Brain microvascular endothelial cell (primary cell): ENCODE measurements at regions not wholly inside any gene's neighbourhood (a gene's known extent, or its start where the extent isn't known, plus 50 kb on each side); places are given as distances from the start of the nearest gene placed in this dataset.

ENCODE experiments used
- DNase-seq: peaks from one replicate; pipeline ENCODE4 v3.0.0-alpha.2; 2020
- H3K27ac ChIP-seq: fragments of 250-450 bp; sonication (Bioruptor Pico); 2 replicates; pipeline ENCODE4 v1.5.1; 2020; ENCODE audit warnings: mild to moderate bottlenecking, moderate library complexity
- H3K27me3 ChIP-seq: fragments of 250-450 bp; sonication (Bioruptor Pico); replicated peaks from 2 replicates; pipeline ENCODE4 v1.5.1; 2020; ENCODE audit warnings: mild to moderate bottlenecking
- H3K36me3 ChIP-seq: fragments of 250-450 bp; sonication (Bioruptor Pico); replicated peaks from 2 replicates; pipeline ENCODE4 v1.5.1; 2020; ENCODE audit warnings: mild to moderate bottlenecking
- H3K4me3 ChIP-seq: 2 replicates; pipeline ENCODE4 v1.5.1; 2011; ENCODE audit warnings: low read depth, mild to moderate bottlenecking, control low read depth, low read length, moderate library complexity
- CTCF ChIP-seq: IDR thresholded peaks from 2 replicates; pipeline ENCODE4 v1.5.1; 2011; ENCODE audit warnings: low read depth, mild to moderate bottlenecking, moderate library complexity, low read length, control low read depth, inconsistent platforms; ENCODE audit errors: missing control alignments
- in situ Hi-C: cut with HindIII; loops from 2 replicates; pipeline ENCODE4 v1.10.0; 2017; ENCODE audit warnings: low sequenced_read_pairs, low pct_ligation_motif_present

GRCh38 chr13:67880916-67881315 is 650.8 kb upstream of the PCDH9 start:
- no peak for DNase-seq
- Histone ChIP-seq H3K4me3 (no peak overlapping the region), H3K36me3 (no peaks in the 10 kb centered on the region), H3K27me3 (no peaks in the 10 kb centered on the region), H3K27ac (no peak overlapping the region)
- no peak for TF ChIP-seq CTCF
- in situ Hi-C loops: no loop called here

GRCh38 chr13:67878376-67878775 is 648.2 kb upstream of the PCDH9 start:
- in situ Hi-C loops: no loop called here

GRCh38 chr13:67877031-67877430 is 646.9 kb upstream of the PCDH9 start:
- H3K36me3 ChIP-seq: no peaks in the 10 kb centered on the region
- in situ Hi-C loops: no loop called here
- H3K27me3 ChIP-seq: no peaks in the 10 kb centered on the region
- no peak for DNase-seq
- H3K4me3 ChIP-seq: no peak overlapping the region
- H3K27ac ChIP-seq: no peak overlapping the region
- no peak for TF ChIP-seq CTCF

More at GRCh38 chr13:67878376-67878775, 648.2 kb upstream of the PCDH9 start:
- TF ChIP-seq CTCF: no peak
- Histone ChIP-seq H3K27me3 (no peaks in the 10 kb centered on the region), H3K36me3 (no peaks in the 10 kb centered on the region), H3K4me3 (no peak overlapping the region), H3K27ac (no peak overlapping the region)
- DNase-seq: no peak

GRCh38 chr13:67867206-67867605 is 637.1 kb upstream of the PCDH9 start:
- no peaks in the 10 kb centered on the region for H3K36me3 ChIP-seq
- no peak overlapping the region for H3K27ac ChIP-seq
- no peak for TF ChIP-seq CTCF
- in situ Hi-C loops: no loop called here
- no peak overlapping the region for H3K4me3 ChIP-seq
- no peak for DNase-seq
- no peaks in the 10 kb centered on the region for H3K27me3 ChIP-seq

- Histone ChIP-seq H3K27me3 (no peaks in the 10 kb centered on the region), H3K4me3 (no peak overlapping the region), H3K36me3 (no peaks in the 10 kb centered on the region), H3K27ac (no peak overlapping the region)
- TF ChIP-seq CTCF: no peak
- in situ Hi-C loops: no loop called here
- DNase-seq: no peak
Measured at GRCh38 chr13:67860315-67860714, 630.2 kb upstream of the PCDH9 start.

- no peak overlapping the region for H3K4me3 ChIP-seq
- H3K27ac ChIP-seq: no peak overlapping the region
- no peaks in the 10 kb centered on the region for H3K36me3 ChIP-seq
- no peak for TF ChIP-seq CTCF
- in situ Hi-C loops: no loop called here
- H3K27me3 ChIP-seq: no peaks in the 10 kb centered on the region
- no peak for DNase-seq
Measured at GRCh38 chr13:67859904-67860303, 629.8 kb upstream of the PCDH9 start.
